ENCODE measurements at regions not wholly inside any gene's neighbourhood (a gene's known extent, or its start where the extent isn't known, plus 50 kb on each side); places are given as distances from the start of the nearest gene placed in this dataset.

DNA sequence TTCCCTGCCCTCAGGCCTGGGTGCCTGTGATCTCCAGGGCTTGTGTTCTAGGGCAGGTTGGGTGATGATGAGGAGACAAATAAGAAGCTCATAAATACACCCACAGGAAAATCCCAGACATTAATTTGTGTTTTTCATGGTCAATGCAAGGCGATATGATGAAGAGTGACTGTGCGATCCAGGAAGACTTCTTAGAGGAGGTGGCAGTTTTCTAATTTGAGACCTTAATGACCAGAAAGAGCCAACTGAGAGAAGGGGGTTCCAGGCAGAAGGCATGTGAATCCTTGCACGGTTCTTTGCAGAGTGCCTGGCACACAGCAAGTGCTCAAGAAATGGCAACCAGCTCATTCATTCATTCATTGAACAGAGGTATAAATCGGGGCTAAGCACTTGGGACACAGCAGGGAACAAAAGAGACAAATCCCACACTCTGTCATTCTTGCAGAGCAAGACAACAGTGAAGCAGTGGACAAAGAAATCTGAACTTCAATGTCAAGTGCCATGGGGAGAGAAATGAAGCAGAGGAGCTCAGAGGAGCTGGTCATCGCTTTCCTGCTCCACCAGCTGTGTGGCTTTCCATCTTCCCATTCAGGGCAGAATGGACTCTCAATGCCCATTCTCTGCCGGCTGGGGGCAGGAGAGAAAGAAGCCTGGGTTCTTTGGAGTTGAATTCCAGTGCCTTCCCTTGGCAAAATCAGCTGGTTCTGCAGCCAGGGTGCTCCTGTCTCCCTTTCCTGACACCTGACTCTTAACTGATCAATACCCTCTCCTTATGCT is 128.3 kb downstream of the AACS start:
- POLR2A ChIA-PET: interaction anchor here (0.6 to 1.4 kb wide), 4 partner anchors 9 to 213 kb away, joined by 3 to 7 read pairs (median 3); no protein-coding TSS in a partner anchor
- no peak overlapping the region for H3K4me2 ChIP-seq (ENCODE audit: low read length)
- H3K9me2 ChIP-seq (ENCODE audit: insufficient read depth, low read length): no peaks in the 10 kb centered on the region
- no peak overlapping the region for H2AFZ ChIP-seq (ENCODE audit: low read length)
- no peaks in the 10 kb centered on the region for H3K9me3 ChIP-seq (ENCODE audit: low read length)
- DNase-seq (ENCODE audit: low spot score): no peak
- no peak overlapping the region for H3K27ac ChIP-seq (ENCODE audit: low read depth, low read length, poor library complexity, severe bottlenecking)
- no peak overlapping the region for H3K4me3 ChIP-seq (ENCODE audit: low read depth, low read length, poor library complexity, severe bottlenecking)
- CTCF ChIA-PET (ENCODE audit: unreplicated experiment): interaction anchor here (1.2 kb wide), 1 partner anchor 11 kb away, joined by 3 read pairs; no protein-coding TSS in a partner anchor
- TF ChIP-seq EZH2phosphoT487 (IDR thresholded peaks at IDR 0.05; ENCODE audit: borderline replicate concordance, low read depth, low read length) (no peak), CTCF (conservative IDR thresholded peaks at IDR 0.05; ENCODE audit: low read length) (peak; percentile 23; the same call in 1 of the 2 replicates)
- no TSS peak for BruUV-seq (replicated peaks)
- H3K4me1 ChIP-seq (ENCODE audit: insufficient read depth, low read length, poor library complexity, severe bottlenecking): peaks cover 49% of the 10 kb centered on the region
- no peaks in the 10 kb centered on the region for H3K36me3 ChIP-seq (ENCODE audit: insufficient read depth, low read length)
- H4K20me1 ChIP-seq (ENCODE audit: insufficient read depth, low read length): no peaks in the 10 kb centered on the region
- no peaks in the 10 kb centered on the region for H3K79me2 ChIP-seq (ENCODE audit: insufficient read depth, low read depth, low read length)
- intact Hi-C loops (cut with micrococcal nuclease; ENCODE audit: unreplicated experiment): no loop called here

- DNase-seq (ENCODE audit: low spot score): no peak
- H3K36me3 ChIP-seq (ENCODE audit: insufficient read depth, low read length): no peaks in the 10 kb centered on the region
- no peaks in the 10 kb centered on the region for H3K9me2 ChIP-seq (ENCODE audit: insufficient read depth, low read length)
- no peaks in the 10 kb centered on the region for H3K9me3 ChIP-seq (ENCODE audit: low read length)
- BruUV-seq (replicated peaks): no TSS peak
- ChIA-PET POLR2A (interaction anchor here (1.1 to 1.4 kb wide), 2 partner anchors 8 to 212 kb away, joined by 3 to 7 read pairs; no protein-coding TSS in a partner anchor), CTCF (ENCODE audit: unreplicated experiment) (interaction anchor here (1.2 kb wide), 1 partner anchor 12 kb away, joined by 3 read pairs; no protein-coding TSS in a partner anchor)
- TF ChIP-seq EZH2phosphoT487 (IDR thresholded peaks at IDR 0.05; ENCODE audit: borderline replicate concordance, low read depth, low read length) (no peak), CTCF (conservative IDR thresholded peaks at IDR 0.05; ENCODE audit: low read length) (no peak)
- no peak overlapping the region for H3K27ac ChIP-seq (ENCODE audit: low read depth, low read length, poor library complexity, severe bottlenecking)
- no peaks in the 10 kb centered on the region for H3K79me2 ChIP-seq (ENCODE audit: insufficient read depth, low read depth, low read length)
- no peak overlapping the region for H3K4me3 ChIP-seq (ENCODE audit: low read depth, low read length, poor library complexity, severe bottlenecking)
- H2AFZ ChIP-seq (ENCODE audit: low read length): no peak overlapping the region
- H3K4me2 ChIP-seq (ENCODE audit: low read length): no peak overlapping the region
- no peaks in the 10 kb centered on the region for H4K20me1 ChIP-seq (ENCODE audit: insufficient read depth, low read length)
- H3K4me1 ChIP-seq (ENCODE audit: insufficient read depth, low read length, poor library complexity, severe bottlenecking): peaks cover 42% of the 10 kb centered on the region
- intact Hi-C loops (cut with micrococcal nuclease; ENCODE audit: unreplicated experiment): no loop called here
These were observed 129.0 kb downstream of the AACS start for GRCh38 chr12:125194163-125194773.

DNA sequence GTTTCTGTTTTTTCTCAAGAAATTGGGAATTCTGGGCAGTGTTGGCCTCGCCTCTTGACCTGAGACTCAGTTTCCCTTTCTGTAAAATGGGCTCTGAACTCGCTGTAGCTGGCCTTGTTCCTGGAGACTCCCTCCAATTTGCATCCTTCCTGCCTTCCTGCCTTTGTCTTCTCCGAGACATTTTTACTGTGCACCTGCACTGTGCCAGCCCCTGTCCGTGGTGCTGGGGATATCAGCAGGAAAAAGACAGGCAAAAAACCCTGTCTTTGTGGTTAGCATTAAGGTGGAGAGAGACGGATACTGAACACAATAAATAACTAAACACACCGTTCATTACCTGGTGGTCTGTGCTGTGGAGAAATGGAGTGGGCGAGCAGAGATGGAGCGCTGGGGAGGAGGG is 129.8 kb downstream of the AACS start:
- TF ChIP-seq CTCF (conservative IDR thresholded peaks at IDR 0.05; ENCODE audit: low read length) (no peak), EZH2phosphoT487 (IDR thresholded peaks at IDR 0.05; ENCODE audit: borderline replicate concordance, low read depth, low read length) (no peak)
- H3K4me2 ChIP-seq (ENCODE audit: low read length): no peak overlapping the region
- no peaks in the 10 kb centered on the region for H4K20me1 ChIP-seq (ENCODE audit: insufficient read depth, low read length)
- no peaks in the 10 kb centered on the region for H3K36me3 ChIP-seq (ENCODE audit: insufficient read depth, low read length)
- H3K9me2 ChIP-seq (ENCODE audit: insufficient read depth, low read length): no peaks in the 10 kb centered on the region
- peaks cover 39% of the 10 kb centered on the region for H3K4me1 ChIP-seq (ENCODE audit: insufficient read depth, low read length, poor library complexity, severe bottlenecking)
- BruUV-seq (replicated peaks): no TSS peak
- no peaks in the 10 kb centered on the region for H3K79me2 ChIP-seq (ENCODE audit: insufficient read depth, low read depth, low read length)
- H3K4me3 ChIP-seq (ENCODE audit: low read depth, low read length, poor library complexity, severe bottlenecking): no peak overlapping the region
- H3K27ac ChIP-seq (ENCODE audit: low read depth, low read length, poor library complexity, severe bottlenecking): no peak overlapping the region
- no peak overlapping the region for H2AFZ ChIP-seq (ENCODE audit: low read length)
- POLR2A ChIA-PET: no interaction called here
- no peak for DNase-seq (ENCODE audit: low spot score)
- no peaks in the 10 kb centered on the region for H3K9me3 ChIP-seq (ENCODE audit: low read length)
- CTCF ChIA-PET (ENCODE audit: unreplicated experiment): no interaction called here
- intact Hi-C loops (cut with micrococcal nuclease; ENCODE audit: unreplicated experiment): no loop called here
